Transverse colon (tissue), 4 donors: ENCODE measurements at regions not wholly inside any gene's neighbourhood (a gene's known extent, or its start where the extent isn't known, plus 50 kb on each side); places are given as distances from the start of the nearest gene placed in this dataset.
A peak's percentile ranks its signal among the peaks of the same experiment; 100 is the strongest.

Experiments used
- DNase-seq: peaks from one replicate; pipeline ENCODE4 v3.0.0-alpha.2; 2019
- H3K27ac ChIP-seq, 4 donors: fragments of 200-600 bp; sonication (generic); 2 replicates each; pipeline ENCODE4 v1.5.1; 2016 to 2018; ENCODE audit warnings: inconsistent platforms in 4 of 4
- H3K27me3 ChIP-seq: fragments of 200-600 bp; sonication (generic); 2 replicates; pipeline ENCODE4 v1.5.1; 2017; ENCODE audit warnings: inconsistent platforms
- H3K36me3 ChIP-seq, 4 donors: fragments of 200-600 bp; sonication (generic); 2 replicates each; pipeline ENCODE4 v1.5.1; 2017 to 2019; ENCODE audit warnings: inconsistent platforms in 4 of 4
- H3K4me1 ChIP-seq, 4 donors: fragments of 200-600 bp; sonication (generic); 2 replicates each; pipeline ENCODE4 v1.5.1; 2017 to 2020; ENCODE audit warnings: inconsistent platforms in 4 of 4
- H3K4me3 ChIP-seq, 4 donors: fragments of 200-600 bp; sonication (generic); 1 replicate in 1 of 4; 2 replicates in 3 of 4; pipeline versions ENCODE4 v1.5.1 to v1.6.1; 2017 to 2019; ENCODE audit warnings: inconsistent platforms in 4 of 4
- H3K9me3 ChIP-seq, 2 donors: fragments of 200-600 bp; sonication (generic); 2 replicates each; pipeline ENCODE4 v1.5.1; 2017 to 2019; ENCODE audit warnings: inconsistent platforms in 2 of 2
- CTCF ChIP-seq, 5 experiments: fragments of 200-600 bp in 3 of 5; fragments of 450-650 bp in 2 of 5; sonication (generic) in 3 of 5; IDR thresholded peaks; 1 replicate in 2 of 5; 2 replicates in 3 of 5; pipeline ENCODE4 v1.5.1; 2016 to 2017; ENCODE audit warnings: antibody characterized with exemption in 5 of 5, inconsistent platforms in 3 of 5, mild to moderate bottlenecking in 2 of 5, moderate library complexity in 1 of 5
- EP300 ChIP-seq: sonication (generic); formaldehyde crosslinking; IDR thresholded peaks from one replicate; pipeline ENCODE4 v1.6.1; 2017; ENCODE audit warnings: antibody characterized with exemption, low read depth
- POLR2A ChIP-seq: fragments of 450-650 bp; IDR thresholded peaks from one replicate; pipeline ENCODE4 v1.6.1; 2016; ENCODE audit warnings: antibody characterized with exemption, mild to moderate bottlenecking, moderate library complexity
- POLR2AphosphoS5 ChIP-seq, 3 donors: sonication (generic); formaldehyde crosslinking; IDR thresholded peaks; one replicate each; pipeline ENCODE4 v1.6.1; 2016; ENCODE audit warnings: antibody characterized with exemption in 3 of 3
- WGBS, 2 donors: methylation state at CpG; one replicate each; pipeline ENCODE4 v1.1.5; 2018; ENCODE audit warnings: low coverage in 1 of 2; 5-methylcytosine and 5-hydroxymethylcytosine counted together
- in situ Hi-C, 4 donors: fragments of 200-750 bp; cut with MboI; loops; one replicate each; pipeline versions ENCODE4 v1.15.0 to v1.15.1; 2017; ENCODE audit warnings: low sequenced_read_pairs in 3 of 4, low pct_ligation_motif_present in 1 of 4, low pct_unique_long_range_greater_than_20kb in 1 of 4
- intact Hi-C: fragments of 100-400 bp; cut with DNase I; formaldehyde crosslinking; loops from one replicate; pipeline ENCODE4 v1.15.1; 2023; ENCODE audit warnings: low total_unique reads

GRCh38 chr20:11371831-11372230 lies 545.9 kb upstream of the BTBD3 start:
- Histone ChIP-seq H3K36me3 (no peaks in the 10 kb centered on the region), H3K27ac (no peak overlapping the region), H3K27me3 (no peaks in the 10 kb centered on the region), H3K9me3 (no peaks in the 10 kb centered on the region), H3K4me3 (no peak overlapping the region), H3K4me1 (peaks cover 0 to 14% (median 3%) of the 10 kb centered on the region in 4 donors)
- intact Hi-C loops = no loop called here
- TF ChIP-seq POLR2A (no peak), CTCF (IDR thresholded peaks at IDR 0.05) (no peak), EP300 (no peak), POLR2AphosphoS5 (IDR thresholded peaks at IDR 0.05) (no peak)
- in situ Hi-C loops = no loop called here
- 71 to 91% methylated on average over 1 of the region's 1 CpG for WGBS, 2 donors
- DNase-seq = no peak

- intact Hi-C loops = no loop called here
- no peaks in the 10 kb centered on the region for H3K9me3 ChIP-seq
- H3K36me3 ChIP-seq = no peaks in the 10 kb centered on the region
- in situ Hi-C loops = no loop called here
- no peak overlapping the region for H3K27ac ChIP-seq
- H3K4me3 ChIP-seq = no peak overlapping the region
- DNase-seq = no peak
- TF ChIP-seq CTCF (IDR thresholded peaks at IDR 0.05) = no peak
- 77 to 86% methylated on average over 4 to 5 of the region's 5 CpGs for WGBS, 2 donors
- peaks cover 0 to 14% (median 3%) of the 10 kb centered on the region in 4 donors for H3K4me1 ChIP-seq
- no peaks in the 10 kb centered on the region for H3K27me3 ChIP-seq
These were observed 544.6 kb upstream of the BTBD3 start for GRCh38 chr20:11372876-11373790.

GRCh38 chr20:11375335-11375734 lies 542.4 kb upstream of the BTBD3 start:
- intact Hi-C loops = no loop called here
- TF ChIP-seq POLR2AphosphoS5 (IDR thresholded peaks at IDR 0.05) = no peak
- H3K4me3 ChIP-seq = no peak overlapping the region
- no peak overlapping the region for H3K27ac ChIP-seq
- peaks cover 0 to 14% (median 3%) of the 10 kb centered on the region in 4 donors for H3K4me1 ChIP-seq
- no peaks in the 10 kb centered on the region for H3K27me3 ChIP-seq
- H3K36me3 ChIP-seq = no peaks in the 10 kb centered on the region
- no peaks in the 10 kb centered on the region for H3K9me3 ChIP-seq
- 59 to 66% methylated on average over 4 of the region's 4 CpGs for WGBS, 2 donors
- no peak for DNase-seq
- in situ Hi-C loops = no loop called here

- in situ Hi-C loops = no loop called here
- Histone ChIP-seq H3K4me1 (peaks cover 0 to 14% (median 3%) of the 10 kb centered on the region in 4 donors), H3K36me3 (no peaks in the 10 kb centered on the region), H3K27me3 (no peaks in the 10 kb centered on the region), H3K27ac (peak overlapping the region in 1 of 4 donors; percentile 18), H3K4me3 (no peak overlapping the region), H3K9me3 (no peaks in the 10 kb centered on the region)
- WGBS, 2 donors = 39 to 61% methylated on average over 2 of the region's 2 CpGs
- intact Hi-C loops = no loop called here
- no peak for TF ChIP-seq POLR2AphosphoS5 (IDR thresholded peaks at IDR 0.05)
- no peak for TF ChIP-seq POLR2A
- no peak for TF ChIP-seq CTCF (IDR thresholded peaks at IDR 0.05)
- no peak for TF ChIP-seq EP300
- DNase-seq = no peak
These were observed 541.7 kb upstream of the BTBD3 start for GRCh38 chr20:11375966-11376365.

- no peak for DNase-seq
- in situ Hi-C loops (no loop called here), intact Hi-C loops (no loop called here)
- no peak for TF ChIP-seq POLR2AphosphoS5 (IDR thresholded peaks at IDR 0.05)
- no peak for TF ChIP-seq EP300
- no peak for TF ChIP-seq POLR2A
- no peak for TF ChIP-seq CTCF (IDR thresholded peaks at IDR 0.05)
- H3K4me1 ChIP-seq = peaks cover 0 to 14% (median 3%) of the 10 kb centered on the region in 4 donors
- no peaks in the 10 kb centered on the region for H3K36me3 ChIP-seq
- H3K27me3 ChIP-seq = no peaks in the 10 kb centered on the region
- H3K9me3 ChIP-seq = no peaks in the 10 kb centered on the region
- H3K27ac ChIP-seq = no peak overlapping the region
- no peak overlapping the region for H3K4me3 ChIP-seq
These were observed 541.3 kb upstream of the BTBD3 start for GRCh38 chr20:11376420-11376819.
